A549 (cell line): ENCODE measurements at regions not wholly inside any gene's neighbourhood (a gene's known extent, or its start where the extent isn't known, plus 50 kb on each side); places are given as distances from the start of the nearest gene placed in this dataset.

Experiments
- ATAC-seq, 2 experiments: fragments of 200-7000 bp in 1 of 2; fragments of >200 bp in 1 of 2; cut with Nextera tagmentation in 1 of 2; cut with Tn5 transposase in 1 of 2; 3 replicates each; pipeline versions ENCODE4 v1.8.0 to v1.9.1; 2018 to 2020; ENCODE audit warnings: mild to moderate bottlenecking in 1 of 2, moderate library complexity in 1 of 2
- CTCF ChIA-PET: fragments of 300-600 bp; sonication (Branson Sonifier 250); formaldehyde crosslinking; extraction: SDS; loops from one replicate; lab custom pipeline; 2021; ENCODE audit warnings: antibody characterized with exemption, inconsistent platforms; lab: Yijun Ruan, JAX
- POLR2A ChIA-PET: fragments of 350-600 bp; formaldehyde crosslinking; extraction: SDS; loops from one replicate; lab custom pipeline; 2021; ENCODE audit warnings: antibody characterized with exemption, inconsistent platforms; lab: Yijun Ruan, JAX
- DNase-seq, 2 experiments: peaks; one replicate each; pipeline versions ENCODE4 v3.0.0 to v3.0.0-alpha.2; 2011 to 2016; ENCODE audit warnings: low read depth in 1 of 2, low spot score in 1 of 2
- FAIRE-seq: peaks from 2 replicates; lab custom pipeline; 2011; peaks lifted over from hg19 to GRCh38; lab: Jason Lieb, UNC
- H3K27ac ChIP-seq, 2 experiments: fragments of >200 bp; sonication (Bioruptor Twin); formaldehyde crosslinking; 3 replicates each; pipeline ENCODE4 v1.5.1; 2016 to 2017
- H3K4me1 ChIP-seq: fragments of >200 bp; sonication (Bioruptor Twin); formaldehyde crosslinking; 3 replicates; pipeline ENCODE4 v1.6.1; 2016
- H3K4me2 ChIP-seq: fragments of >200 bp; sonication (Bioruptor Twin); formaldehyde crosslinking; 3 replicates; pipeline ENCODE4 v1.6.1; 2016
- H3K4me3 ChIP-seq: fragments of >200 bp; sonication (Bioruptor Twin); formaldehyde crosslinking; 3 replicates; pipeline ENCODE4 v1.5.1; 2016
- H3K9me3 ChIP-seq: fragments of >200 bp; sonication (Bioruptor Twin); formaldehyde crosslinking; 3 replicates; pipeline ENCODE4 v1.6.1; 2016
- ATOH8 ChIP-seq: fragments of 250-450 bp; sonication (Bioruptor Pico); IDR thresholded peaks from 2 replicates; pipeline ENCODE4 v1.5.0; 2020; ENCODE audit warnings: low read depth, mild to moderate bottlenecking, moderate library complexity
- BCL3 ChIP-seq: fragments of >200 bp; sonication (Bioruptor Twin); formaldehyde crosslinking; IDR thresholded peaks from 3 replicates; pipeline ENCODE4 v1.6.1; 2016
- BHLHE40 ChIP-seq: IDR thresholded peaks from 2 replicates; pipeline ENCODE4 v1.6.1; 2012; ENCODE audit warnings: low read depth, low read length, inconsistent platforms
- CBX2 ChIP-seq: fragments of 200-600 bp; sonication (generic); IDR thresholded peaks from 2 replicates; pipeline ENCODE4 v1.6.1; 2016; ENCODE audit warnings: low read depth, mild to moderate bottlenecking, borderline replicate concordance
- CHD2 ChIP-seq: fragments of 150-350 bp; IDR thresholded peaks from 2 replicates; pipeline ENCODE4 v1.6.1; 2014; ENCODE audit warnings: low read length; ENCODE audit not compliant: partially characterized antibody
- CHD4 ChIP-seq: fragments of 200-600 bp; sonication (generic); IDR thresholded peaks from 2 replicates; pipeline ENCODE4 v1.6.1; 2016; ENCODE audit warnings: antibody characterized with exemption, mild to moderate bottlenecking, borderline replicate concordance
- EHF ChIP-seq: fragments of 250-450 bp; sonication (Bioruptor Pico); IDR thresholded peaks from 2 replicates; pipeline ENCODE4 v1.5.0; 2020; ENCODE audit warnings: mild to moderate bottlenecking
- EHMT2 ChIP-seq: fragments of 200-600 bp; sonication (generic); IDR thresholded peaks from 2 replicates; pipeline ENCODE4 v1.6.1; 2016; ENCODE audit warnings: antibody characterized with exemption, low read depth, mild to moderate bottlenecking, moderate library complexity
- EP300 ChIP-seq, 2 experiments: fragments of >200 bp; sonication (Bioruptor Twin); formaldehyde crosslinking; IDR thresholded peaks; 2 replicates in 1 of 2; 3 replicates in 1 of 2; pipeline ENCODE4 v1.6.1; 2016 to 2017
- FOXS1 ChIP-seq: fragments of 250-450 bp; sonication (Bioruptor Pico); IDR thresholded peaks from 2 replicates; pipeline ENCODE4 v1.5.0; 2020; ENCODE audit warnings: mild to moderate bottlenecking, moderate library complexity
- HEYL ChIP-seq: fragments of 250-450 bp; sonication (Bioruptor Pico); IDR thresholded peaks from 2 replicates; pipeline ENCODE4 v1.8.0; 2021; ENCODE audit warnings: mild to moderate bottlenecking, moderate library complexity
- HMGXB4 ChIP-seq: fragments of 250-450 bp; sonication (Bioruptor Pico); IDR thresholded peaks from 2 replicates; pipeline ENCODE4 v1.5.0; 2021; ENCODE audit warnings: mild to moderate bottlenecking, moderate library complexity, borderline replicate concordance
- HOXA7 ChIP-seq: fragments of 250-450 bp; sonication (Bioruptor Pico); IDR thresholded peaks from 2 replicates; pipeline ENCODE4 v1.5.0; 2020; ENCODE audit warnings: mild to moderate bottlenecking, moderate library complexity
- HOXB13 ChIP-seq: fragments of 250-450 bp; sonication (Bioruptor Pico); IDR thresholded peaks from 2 replicates; pipeline ENCODE4 v1.5.0; 2020; ENCODE audit warnings: low read depth, mild to moderate bottlenecking, moderate library complexity
- KDM1A ChIP-seq: fragments of 200-600 bp; sonication (generic); IDR thresholded peaks from 2 replicates; pipeline ENCODE4 v1.6.1; 2016; ENCODE audit warnings: low read depth, mild to moderate bottlenecking
- KDM5A ChIP-seq: fragments of 200-600 bp; sonication (generic); IDR thresholded peaks from 2 replicates; pipeline ENCODE4 v1.6.1; 2016; ENCODE audit warnings: antibody characterized with exemption, mild to moderate bottlenecking
- MAX ChIP-seq: IDR thresholded peaks from 2 replicates; pipeline ENCODE4 v1.6.1; 2012
- MYC ChIP-seq: IDR thresholded peaks from 2 replicates; pipeline ENCODE4 v1.6.1; 2012; ENCODE audit warnings: mild to moderate bottlenecking, inconsistent platforms, low read length, improper control_type of control experiment, borderline replicate concordance
- NFE2L2 ChIP-seq: fragments of 150-350 bp; conservative IDR thresholded peaks from 2 replicates; pipeline ENCODE4 v1.6.1; 2014; ENCODE audit warnings: low read length
- NPAS2 ChIP-seq: fragments of 250-450 bp; sonication (Bioruptor Pico); IDR thresholded peaks from 2 replicates; pipeline ENCODE4 v1.8.0; 2022; ENCODE audit warnings: mild to moderate bottlenecking, moderate library complexity, borderline replicate concordance
- NR3C1 ChIP-seq: fragments of >200 bp; sonication (Bioruptor Twin); formaldehyde crosslinking; IDR thresholded peaks from 3 replicates; pipeline ENCODE4 v1.6.1; 2017
- RAD21 ChIP-seq, 2 experiments: fragments of >200 bp in 1 of 2; sonication (Bioruptor Twin) in 1 of 2; formaldehyde crosslinking in 1 of 2; IDR thresholded peaks in 1 of 2; conservative IDR thresholded peaks in 1 of 2; 2 replicates in 1 of 2; 3 replicates in 1 of 2; pipeline ENCODE4 v1.6.1; 2012 to 2018; ENCODE audit warnings: inconsistent platforms in 1 of 2
- RARB ChIP-seq: fragments of 250-450 bp; sonication (Bioruptor Pico); IDR thresholded peaks from 2 replicates; pipeline ENCODE4 v1.8.0; 2021; ENCODE audit warnings: mild to moderate bottlenecking, moderate library complexity
- REST ChIP-seq: fragments of 200-600 bp; sonication (generic); IDR thresholded peaks from 2 replicates; pipeline ENCODE4 v1.6.1; 2016; ENCODE audit warnings: antibody characterized with exemption, mild to moderate bottlenecking, moderate library complexity
- RNF2 ChIP-seq: fragments of 200-600 bp; sonication (generic); IDR thresholded peaks from 2 replicates; pipeline ENCODE4 v1.6.1; 2016; ENCODE audit warnings: low read depth, mild to moderate bottlenecking, antibody characterized with exemption, moderate library complexity, borderline replicate concordance
- SMC3 ChIP-seq: fragments of >200 bp; sonication (Bioruptor Twin); formaldehyde crosslinking; IDR thresholded peaks from 3 replicates; pipeline ENCODE4 v1.6.1; 2018; ENCODE audit warnings: inconsistent platforms
- SREBF2 ChIP-seq: fragments of 450-650 bp; IDR thresholded peaks from 2 replicates; pipeline ENCODE4 v1.6.1; 2014; ENCODE audit warnings: mild to moderate bottlenecking, moderate library complexity
- TFCP2L1 ChIP-seq: fragments of 250-450 bp; sonication (Bioruptor Pico); IDR thresholded peaks from 2 replicates; pipeline ENCODE4 v1.5.0; 2021; ENCODE audit warnings: mild to moderate bottlenecking
- TP53 ChIP-seq: fragments of 250-450 bp; sonication (Bioruptor Pico); IDR thresholded peaks from 2 replicates; pipeline ENCODE4 v1.5.0; 2021; ENCODE audit warnings: mild to moderate bottlenecking, moderate library complexity
- USF2 ChIP-seq: fragments of 450-650 bp; IDR thresholded peaks from 2 replicates; pipeline ENCODE4 v1.6.1; 2014; ENCODE audit warnings: antibody characterized with exemption
- ZFP36 ChIP-seq: fragments of 450-650 bp; IDR thresholded peaks from 2 replicates; pipeline ENCODE4 v1.6.1; 2014; ENCODE audit warnings: borderline replicate concordance; ENCODE audit not compliant: partially characterized antibody
- WGBS: methylation state at CpG from one replicate; pipeline ENCODE4 v1.1.6; 2017; ENCODE audit errors: missing lambda C conversion rate; 5-methylcytosine and 5-hydroxymethylcytosine counted together

GRCh38 chr14:71361874-71362273 lies 454.6 kb downstream of the PCNX1 start:
- Histone ChIP-seq H3K4me3 (no peak overlapping the region), H3K4me2 (no peak overlapping the region), H3K4me1 (no peaks in the 10 kb centered on the region), H3K9me3 (no peaks in the 10 kb centered on the region), H3K27ac (no peak overlapping the region)
- ATAC-seq: no peak
- CTCF ChIA-PET: no interaction called here
- no peak for FAIRE-seq
- POLR2A ChIA-PET: no interaction called here
- WGBS: 85% methylated on average over 8 of the region's 8 CpGs
- TF ChIP-seq MAX (no peak), EP300 (IDR thresholded peaks at IDR 0.05) (no peak), ATOH8 (no peak), CHD2 (no peak), RAD21 (conservative IDR thresholded peaks at IDR 0.05 in 1 of 2, IDR thresholded peaks at IDR 0.05 in 1 of 2) (no peak), TFCP2L1 (no peak), BCL3 (no peak), KDM5A (no peak), HOXA7 (CRISPR knock-in tag) (no peak), FOXS1 (CRISPR knock-in tag) (no peak), HOXB13 (CRISPR knock-in tag) (no peak), REST (no peak), NFE2L2 (no peak), RNF2 (no peak), ZFP36 (no peak), CBX2 (no peak), KDM1A (no peak), RARB (CRISPR knock-in tag) (no peak), SMC3 (no peak)
- DNase-seq: no peak

- Histone ChIP-seq H3K27ac (no peak overlapping the region), H3K4me1 (no peaks in the 10 kb centered on the region), H3K4me3 (no peak overlapping the region), H3K9me3 (no peaks in the 10 kb centered on the region), H3K4me2 (no peak overlapping the region)
- no peak for ATAC-seq
- CTCF ChIA-PET: no interaction called here
- FAIRE-seq: no peak
- WGBS: 58% methylated on average over 2 of the region's 2 CpGs
- DNase-seq: no peak
- TF ChIP-seq SREBF2 (no peak), BHLHE40 (no peak), USF2 (no peak), EHMT2 (no peak), CHD4 (no peak), HMGXB4 (no peak), NPAS2 (CRISPR knock-in tag) (no peak), CHD2 (no peak), EHF (CRISPR knock-in tag) (no peak), TP53 (no peak), HEYL (CRISPR knock-in tag) (no peak), TFCP2L1 (no peak), NR3C1 (no peak), MYC (no peak)
- POLR2A ChIA-PET: no interaction called here
Measured at GRCh38 chr14:71362282-71362681, 455.0 kb downstream of the PCNX1 start.
